A172 (cell line): ENCODE measurements at regions not wholly inside any gene's neighbourhood (a gene's known extent, or its start where the extent isn't known, plus 50 kb on each side); places are given as distances from the start of the nearest gene placed in this dataset.

Experiments used
- DNase-seq: peaks from one replicate; pipeline ENCODE4 v3.0.0-alpha.2; 2015; ENCODE audit warnings: low spot score

DNA sequence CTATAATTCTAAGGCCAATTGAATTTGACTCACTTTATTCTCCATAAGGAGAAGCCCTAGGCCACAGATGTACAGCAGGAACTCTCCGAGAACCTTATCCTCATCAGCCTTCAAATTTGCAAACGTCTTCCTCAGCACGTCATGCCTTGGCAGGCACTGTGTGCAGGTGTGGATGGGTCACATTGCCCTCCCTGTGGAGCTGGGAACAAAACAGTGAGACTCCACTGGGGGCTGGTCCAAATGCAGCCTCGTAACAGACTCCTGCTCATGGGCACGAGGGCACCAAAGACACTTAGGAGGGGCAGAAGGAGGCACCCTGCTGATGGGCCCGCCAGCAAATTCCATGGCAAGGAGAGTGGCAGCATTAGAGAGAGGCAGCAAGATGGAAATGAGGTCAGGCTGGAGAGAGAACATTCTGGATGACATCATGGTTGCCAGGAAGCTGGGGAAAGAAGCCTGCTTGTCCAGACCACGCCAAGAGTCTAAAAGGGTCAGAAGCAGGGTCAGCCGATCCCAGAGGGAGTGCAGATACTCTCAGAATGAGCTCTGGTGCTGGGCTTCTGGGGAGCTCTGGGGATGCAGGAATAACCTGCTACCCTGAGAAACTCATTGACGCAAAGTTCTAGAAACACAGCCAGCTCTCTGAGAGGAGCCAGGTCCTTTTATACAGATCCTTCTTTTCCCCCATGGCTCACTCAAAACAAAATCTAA, 242.2 kb downstream of the B3GLCT start:
- DNase-seq: no peak

DNA sequence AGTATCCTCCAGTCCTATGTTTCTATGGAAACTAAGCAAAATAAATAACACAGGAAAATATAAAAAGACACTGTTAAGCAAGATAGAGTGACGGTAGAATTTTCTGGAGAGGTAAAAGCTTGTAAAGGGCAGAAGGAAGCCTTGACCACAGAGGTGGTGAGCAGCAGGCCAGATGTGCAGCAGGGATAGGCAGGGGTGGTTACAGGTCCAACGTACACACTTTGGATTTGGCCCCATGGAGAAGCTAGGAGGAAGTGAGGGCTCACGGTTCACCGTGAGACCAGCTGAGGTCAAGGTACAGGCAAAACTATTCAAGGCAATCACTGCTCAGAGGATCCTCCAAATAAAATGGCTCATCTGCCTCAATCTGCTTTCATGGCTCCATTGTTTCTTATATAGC, 242.8 kb downstream of the B3GLCT start:
- no peak for DNase-seq

DNA sequence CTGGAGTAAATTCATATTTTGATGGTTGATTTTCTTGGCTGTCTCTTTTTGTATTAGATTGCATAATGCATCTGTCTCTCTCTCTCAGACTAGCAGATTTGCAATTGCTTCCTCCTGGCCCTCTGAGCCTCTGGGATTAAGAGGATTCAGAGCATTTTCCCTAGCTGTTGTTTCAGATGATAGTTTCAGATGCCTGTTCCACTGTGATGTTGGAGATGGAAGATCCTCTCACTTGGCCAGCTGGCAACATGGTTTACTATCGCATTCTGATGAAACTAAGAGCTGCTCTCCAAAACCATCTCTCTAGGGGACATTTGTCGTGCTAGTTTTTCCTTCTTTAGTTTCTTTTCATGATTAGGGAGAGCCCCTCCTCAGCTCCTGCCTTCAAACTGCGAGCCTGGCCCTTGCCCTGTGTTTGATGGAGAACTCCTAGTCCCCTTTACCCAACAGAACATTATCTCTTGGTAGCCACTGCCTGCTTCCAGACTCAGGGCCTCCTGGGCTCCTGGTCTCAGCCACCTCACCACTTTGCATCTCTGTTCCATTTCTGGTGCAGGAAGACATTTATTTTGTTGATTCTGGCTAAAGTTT, 244.6 kb downstream of the B3GLCT start:
- DNase-seq: no peak

DNA sequence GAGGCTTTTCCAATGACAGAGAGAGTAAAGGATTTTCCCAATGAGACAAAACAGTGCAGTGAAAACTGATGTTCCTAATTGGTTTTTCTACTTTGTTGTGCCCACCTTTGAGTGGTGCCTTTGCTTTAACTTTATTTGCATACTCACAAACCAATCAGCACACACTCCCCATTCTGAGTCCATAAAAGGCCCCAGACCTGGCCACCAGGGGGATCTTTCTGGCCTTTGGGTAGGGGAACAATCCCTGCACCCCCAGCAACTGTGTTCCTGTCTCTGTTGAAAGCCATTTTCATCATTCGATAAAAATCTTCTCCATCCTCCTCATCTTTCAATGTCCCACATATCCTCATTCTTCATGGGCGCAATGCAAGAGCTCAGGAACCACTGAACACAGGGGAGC, 252.8 kb downstream of the B3GLCT start:
- DNase-seq: no peak

DNA sequence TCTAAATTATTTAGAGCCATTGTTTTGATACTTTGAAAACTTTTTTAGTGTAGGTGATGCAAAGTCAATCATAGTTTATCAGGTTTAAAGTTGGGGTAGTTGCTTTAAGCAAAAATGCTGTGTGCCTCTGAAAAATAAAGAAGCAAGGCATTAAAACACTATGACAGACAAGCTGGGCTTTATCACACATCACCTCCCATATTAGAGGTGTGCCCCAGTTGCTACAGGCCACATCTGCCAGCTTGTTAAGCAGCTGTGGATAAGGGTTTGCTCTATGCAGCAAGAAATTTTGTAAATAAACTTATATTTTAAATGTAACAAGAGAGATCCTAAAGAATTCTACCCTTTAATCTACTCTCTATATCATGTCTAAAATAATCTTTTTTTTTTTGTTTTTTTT, 255.8 kb downstream of the B3GLCT start:
- no peak for DNase-seq

DNA sequence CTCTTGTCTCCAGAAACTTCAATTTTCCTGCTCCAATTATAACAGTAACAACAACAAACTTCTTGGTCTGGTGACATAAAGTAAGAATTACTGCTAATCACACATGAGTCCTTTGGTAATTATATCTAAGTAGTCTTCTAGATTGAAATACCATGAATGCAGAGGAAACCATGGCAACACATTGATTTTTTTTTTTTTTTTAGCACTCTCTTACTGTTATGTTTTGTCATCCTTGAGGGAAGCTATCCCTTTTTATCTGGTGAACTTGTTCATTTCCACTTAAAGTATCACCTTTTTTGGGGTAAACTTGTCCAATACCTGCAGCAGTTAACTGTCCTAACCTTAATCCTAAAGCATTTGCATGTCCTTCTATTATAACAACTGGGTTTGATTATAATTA, 256.3 kb downstream of the B3GLCT start:
- no peak for DNase-seq

DNA sequence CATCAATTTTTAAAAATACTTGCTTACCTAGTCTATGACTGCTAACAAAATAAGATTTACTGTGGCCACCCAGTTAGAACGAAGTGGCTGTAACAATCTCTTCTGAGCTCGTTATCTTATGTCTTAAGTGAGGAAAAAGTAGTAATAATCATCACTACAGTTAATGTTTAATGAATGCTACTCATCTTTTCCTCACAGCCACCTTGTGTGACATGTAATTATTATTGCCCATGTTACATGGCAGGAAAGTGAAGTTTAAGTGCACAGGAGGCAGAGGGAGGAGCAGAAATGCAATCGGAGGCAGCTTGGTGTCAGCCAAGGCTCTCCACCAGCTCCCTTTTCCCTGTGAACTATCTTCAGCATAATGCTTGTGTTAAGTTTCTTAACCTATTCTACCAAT, 260.3 kb downstream of the B3GLCT start:
- DNase-seq: no peak

DNA sequence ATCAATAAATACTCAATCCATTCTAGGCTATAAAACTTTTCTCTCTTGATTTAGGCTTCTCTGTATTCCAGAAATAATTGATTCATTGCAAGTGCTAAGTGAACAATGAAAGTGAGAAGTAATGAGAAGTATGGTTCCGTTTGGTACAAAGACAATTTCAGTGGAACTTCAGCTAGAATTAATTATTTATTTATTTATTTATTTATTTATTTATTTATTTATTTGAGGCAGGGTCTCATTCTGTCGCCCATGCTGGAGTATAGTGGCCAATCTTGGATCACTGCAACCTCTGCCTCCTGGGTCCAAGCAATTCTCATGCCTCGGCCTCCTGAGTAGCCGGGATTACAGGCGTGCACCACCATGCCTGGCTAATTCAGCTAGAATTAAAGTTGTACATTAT, 262.1 kb downstream of the B3GLCT start:
- DNase-seq: no peak

DNA sequence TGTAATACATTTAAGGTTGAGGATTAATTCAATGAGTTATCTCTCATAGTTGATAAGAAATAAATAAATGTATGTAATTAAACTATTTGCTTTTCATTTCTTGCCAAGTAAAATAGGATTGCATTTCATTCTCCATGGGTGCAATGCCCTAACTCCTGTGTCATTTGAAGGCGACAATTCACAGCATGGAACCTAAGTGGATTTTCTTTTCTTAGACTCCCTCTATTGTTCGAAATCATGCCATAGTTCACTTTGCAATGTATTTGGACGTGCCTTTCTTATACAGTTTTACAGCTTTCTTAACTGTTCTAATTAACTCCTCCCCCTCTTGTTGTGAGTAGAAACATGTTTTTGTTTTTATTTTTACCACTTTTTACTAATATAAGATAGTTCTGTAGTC, 263.0 kb downstream of the B3GLCT start:
- DNase-seq: no peak

DNA sequence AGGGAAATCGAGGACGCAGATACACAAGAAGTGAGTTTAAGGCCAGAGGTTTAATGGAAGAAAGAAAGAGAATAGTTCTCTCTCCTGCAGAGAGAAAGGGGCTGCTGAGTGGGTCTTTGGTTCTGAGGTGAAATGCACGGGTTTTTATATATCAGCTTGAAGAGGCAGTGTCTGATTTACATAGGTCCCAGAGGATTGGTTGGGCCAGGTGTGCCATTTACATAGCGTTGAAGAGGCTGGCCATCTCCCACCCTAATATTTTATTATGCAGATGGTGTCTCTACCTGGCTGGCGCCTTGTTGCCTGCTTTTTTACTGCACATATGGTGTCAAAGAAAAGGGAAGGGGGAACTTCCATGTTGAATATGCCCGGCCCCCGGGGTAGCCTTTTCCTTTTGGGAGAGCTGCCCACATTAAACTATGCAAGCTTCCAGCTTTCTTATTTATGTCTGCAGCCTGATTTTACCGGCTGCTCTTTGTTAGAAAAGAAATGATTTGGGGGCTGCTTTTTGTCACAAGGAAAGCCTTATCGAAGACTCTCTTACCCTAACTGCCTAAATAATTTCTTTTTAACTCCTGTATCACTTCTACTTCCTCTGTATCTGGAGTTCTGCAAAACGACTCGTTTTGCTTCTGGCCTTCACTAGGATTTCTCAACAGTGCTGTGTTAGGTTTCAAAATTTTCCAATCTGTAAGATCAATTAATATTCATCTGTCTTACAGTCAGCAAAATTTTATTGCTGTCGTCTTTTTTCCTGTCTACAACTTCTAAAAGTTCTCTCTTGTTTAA, 268.5 kb downstream of the B3GLCT start:
- DNase-seq: no peak

DNA sequence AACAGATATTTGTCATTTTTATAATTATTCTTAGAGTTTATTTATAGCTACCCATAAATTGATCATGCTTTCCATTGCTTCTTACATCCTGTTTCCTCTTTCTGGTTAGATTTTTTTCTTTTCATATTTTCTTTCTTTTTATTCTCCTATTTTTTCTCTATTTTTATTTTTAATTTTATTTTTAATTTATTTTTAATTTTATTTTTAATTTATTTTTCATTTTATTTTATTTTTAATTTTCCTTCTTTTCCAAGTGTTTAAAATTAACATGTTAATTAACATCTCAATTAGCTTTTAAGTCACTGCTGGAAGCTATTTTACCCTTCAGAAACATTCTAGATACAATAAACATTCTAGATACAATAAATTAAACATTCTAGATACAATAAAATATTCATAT, 269.6 kb downstream of the B3GLCT start:
- no peak for DNase-seq

DNA sequence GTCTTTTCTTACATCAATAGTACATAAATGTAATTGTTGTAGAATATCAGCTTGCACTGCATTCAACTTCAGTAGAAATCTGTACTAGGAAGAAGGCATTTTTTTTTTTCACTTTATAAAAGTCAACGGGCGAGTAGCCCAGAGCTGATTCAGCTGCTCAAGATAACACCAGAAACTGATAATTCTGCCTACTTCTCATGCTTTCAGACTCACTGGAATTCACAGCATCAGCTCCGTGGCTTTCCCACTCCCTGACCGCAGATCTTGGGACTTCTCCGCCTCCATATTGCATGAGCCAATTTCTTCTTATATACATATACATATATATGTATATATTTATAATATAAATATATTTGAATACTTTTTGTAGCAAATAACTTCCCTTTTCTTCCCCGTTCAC, 263.1 kb upstream of the RXFP2 start:
- peak; percentile 51 for DNase-seq

DNA sequence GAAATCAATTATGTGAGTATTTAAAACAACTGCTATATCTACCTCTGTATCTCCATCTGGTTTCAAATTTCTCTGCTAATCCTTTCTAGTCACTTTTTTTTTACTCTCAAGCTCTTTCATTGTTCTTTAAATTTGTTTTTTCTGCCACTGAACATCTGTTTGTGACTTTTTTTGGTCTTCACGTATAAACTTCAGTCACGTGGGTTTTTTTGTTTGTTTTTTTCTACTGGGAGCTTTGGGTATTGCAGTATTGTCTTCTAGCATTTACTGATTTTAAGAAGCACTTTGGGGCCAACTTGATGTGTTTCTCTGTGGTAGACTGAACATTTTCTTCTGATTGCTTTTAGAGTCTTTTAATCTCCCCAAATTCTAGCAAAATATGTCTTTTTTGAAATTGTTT, 262.6 kb upstream of the RXFP2 start:
- DNase-seq: no peak

DNA sequence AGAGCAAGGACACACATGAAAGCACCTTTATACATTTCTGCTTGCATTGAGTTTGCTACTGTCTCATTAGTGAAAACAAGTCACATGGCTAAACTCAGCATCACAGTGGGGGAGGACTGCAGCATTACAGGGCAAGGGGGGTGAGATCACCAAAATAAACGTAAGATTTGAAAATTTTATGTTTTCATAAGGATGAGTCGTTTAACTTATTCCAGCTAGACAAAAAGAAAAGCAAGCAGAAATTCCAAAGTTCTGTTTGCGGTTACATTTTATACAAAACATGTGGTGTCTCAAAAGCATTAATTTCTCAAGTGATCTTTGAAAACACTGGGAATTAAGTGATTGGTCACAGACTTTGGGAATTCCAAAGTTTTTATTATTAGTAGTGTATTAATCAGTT, 261.4 kb upstream of the RXFP2 start:
- DNase-seq: no peak

DNA sequence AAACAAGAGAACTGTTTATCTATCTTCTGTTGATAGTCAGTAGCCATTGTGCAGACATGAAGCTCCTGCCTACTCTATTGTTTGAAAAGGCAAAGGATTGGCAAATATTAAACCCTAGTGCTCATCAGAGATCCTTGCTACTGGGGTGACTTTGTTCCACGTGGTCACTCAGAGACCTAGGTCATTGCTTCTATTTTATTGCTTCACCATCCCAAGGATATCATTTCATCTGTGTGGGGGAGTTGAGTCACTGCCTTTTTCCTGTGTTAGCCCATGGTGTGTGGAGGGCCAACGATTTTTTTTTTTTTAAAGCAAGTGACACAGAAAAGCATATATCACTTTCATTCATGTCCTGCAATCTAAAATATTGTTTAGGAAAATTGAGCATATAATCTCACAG, 254.1 kb upstream of the RXFP2 start:
- no peak for DNase-seq

DNA sequence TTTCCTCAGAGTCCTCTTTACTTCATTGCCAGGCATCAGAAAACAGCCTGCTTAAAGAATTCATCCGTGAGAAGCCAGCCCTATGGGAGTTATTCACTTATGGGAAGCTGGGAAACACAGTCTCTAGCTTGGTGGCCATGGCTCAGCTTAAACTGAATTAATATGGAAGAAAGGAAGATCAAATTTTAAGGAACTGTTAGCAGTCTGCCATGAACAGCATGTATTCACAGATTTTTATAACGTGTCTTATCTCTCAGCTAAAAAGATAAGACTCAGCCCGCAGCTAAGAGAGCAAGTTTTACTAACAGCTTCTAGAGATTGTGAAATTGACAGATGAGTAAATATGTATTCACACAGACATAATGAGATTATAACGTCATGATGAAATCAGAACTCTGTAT, 253.7 kb upstream of the RXFP2 start:
- no peak for DNase-seq

DNA sequence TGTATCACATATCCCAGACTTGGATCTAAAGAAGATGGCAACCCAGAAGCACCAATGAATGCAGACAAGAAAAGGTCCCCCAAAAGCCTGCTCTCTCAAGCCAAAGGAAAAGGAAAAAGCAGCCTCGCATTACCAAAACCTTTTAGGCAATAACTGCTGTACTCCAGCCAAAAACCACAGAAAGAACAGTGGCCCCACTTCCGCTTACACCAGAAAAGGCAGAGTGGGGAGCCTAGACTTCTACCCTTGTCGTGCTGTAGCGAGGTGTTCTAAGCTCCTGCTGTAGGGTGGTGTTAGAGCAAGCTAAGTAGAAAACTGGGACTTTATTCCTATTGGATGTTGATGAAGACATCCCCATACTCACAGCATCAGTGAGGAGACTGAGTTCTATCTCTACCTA, 244.0 kb upstream of the RXFP2 start:
- DNase-seq: no peak

DNA sequence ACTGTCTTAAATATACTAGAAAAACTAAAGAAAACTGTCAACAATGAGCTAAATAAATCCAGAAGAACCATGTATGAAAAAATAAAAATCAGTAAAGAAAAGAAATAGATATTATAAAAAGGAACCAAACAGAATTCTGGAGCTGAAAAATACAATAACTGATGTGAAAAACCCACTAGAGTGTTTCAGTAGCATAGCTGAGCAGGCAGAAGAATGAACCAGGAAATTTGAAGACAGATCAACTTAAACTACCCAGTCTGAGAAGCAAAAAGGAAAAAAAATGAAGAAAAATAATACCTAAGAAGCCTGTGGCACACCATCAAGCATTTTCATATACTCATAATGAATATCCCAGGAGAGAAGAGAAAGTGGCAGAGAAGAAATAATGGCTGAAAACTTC, 240.1 kb upstream of the RXFP2 start:
- no peak for DNase-seq

DNA sequence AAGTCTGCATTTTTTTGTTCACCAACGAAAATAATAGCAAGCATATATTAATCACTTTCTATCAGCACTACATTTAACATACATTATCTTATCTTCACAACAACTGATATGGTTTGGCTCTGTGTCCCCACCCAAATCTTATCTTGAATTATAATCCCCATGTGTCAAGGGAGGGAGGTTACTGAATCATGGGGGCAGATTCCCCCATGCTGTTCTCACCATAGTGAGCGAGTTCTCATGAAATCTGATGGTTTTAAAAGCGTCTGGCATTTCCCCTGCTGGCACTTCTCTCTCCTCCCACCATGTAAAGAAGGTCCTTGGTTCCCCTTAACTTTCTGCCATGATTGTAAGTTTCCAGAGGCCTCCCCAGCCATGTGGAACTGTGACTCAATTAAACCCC, 235.7 kb upstream of the RXFP2 start:
- DNase-seq: no peak

DNA sequence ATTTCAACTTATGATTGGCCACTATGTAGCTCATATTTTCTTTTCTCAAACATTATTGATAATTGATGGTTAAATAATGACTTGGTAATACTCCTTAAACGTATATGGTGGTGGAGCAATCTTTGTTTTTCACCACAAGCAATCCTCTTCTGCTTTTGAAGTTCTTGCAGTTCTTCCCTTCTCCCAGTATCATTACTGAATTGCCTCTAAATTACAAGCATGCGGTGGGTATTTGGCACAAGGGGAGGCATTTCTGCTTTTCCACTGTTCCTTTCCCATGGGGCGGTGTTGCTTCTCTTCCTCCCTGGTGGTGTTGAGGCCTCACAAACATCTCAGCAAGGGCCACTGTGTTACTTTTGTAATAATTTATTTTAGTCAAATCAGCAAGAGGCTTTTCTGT, 234.4 kb upstream of the RXFP2 start:
- DNase-seq: no peak

DNA sequence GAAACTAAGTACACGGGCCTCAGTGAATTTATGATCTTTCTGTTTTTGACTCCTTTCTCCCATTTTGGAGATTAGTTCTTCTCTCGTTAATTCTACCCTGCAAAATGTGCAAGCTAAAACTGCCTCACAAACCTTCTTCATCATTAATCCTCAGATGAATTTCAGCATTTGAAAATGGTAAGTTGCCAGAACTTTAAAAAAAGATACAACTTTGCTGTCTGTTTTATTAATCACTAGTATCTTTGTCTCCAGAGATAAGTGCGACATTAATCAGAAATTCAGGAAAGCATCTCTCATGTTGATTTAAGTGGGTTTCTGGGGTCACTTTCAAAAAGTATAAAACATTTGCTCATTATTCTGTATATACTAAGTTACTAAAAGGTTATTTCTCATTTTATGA, 227.0 kb upstream of the RXFP2 start:
- DNase-seq: no peak

DNA sequence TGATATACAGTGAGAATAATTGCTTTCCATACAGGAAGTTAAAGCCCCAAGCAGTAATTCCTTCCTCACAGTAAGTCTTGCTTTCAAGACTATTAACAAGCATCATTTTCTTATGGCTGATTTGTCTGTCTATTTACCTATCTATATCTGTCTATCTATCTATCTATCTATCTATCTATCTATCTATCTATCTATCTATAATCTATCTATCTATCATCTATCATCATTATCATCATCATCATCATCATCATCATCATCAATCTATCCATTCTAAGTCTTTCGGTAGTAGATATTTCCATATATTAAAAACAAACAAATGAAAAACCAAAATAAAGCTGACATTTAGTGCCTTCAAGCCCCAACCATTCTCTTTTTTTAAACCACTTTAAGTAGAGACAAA, 224.4 kb upstream of the RXFP2 start:
- no peak for DNase-seq

DNA sequence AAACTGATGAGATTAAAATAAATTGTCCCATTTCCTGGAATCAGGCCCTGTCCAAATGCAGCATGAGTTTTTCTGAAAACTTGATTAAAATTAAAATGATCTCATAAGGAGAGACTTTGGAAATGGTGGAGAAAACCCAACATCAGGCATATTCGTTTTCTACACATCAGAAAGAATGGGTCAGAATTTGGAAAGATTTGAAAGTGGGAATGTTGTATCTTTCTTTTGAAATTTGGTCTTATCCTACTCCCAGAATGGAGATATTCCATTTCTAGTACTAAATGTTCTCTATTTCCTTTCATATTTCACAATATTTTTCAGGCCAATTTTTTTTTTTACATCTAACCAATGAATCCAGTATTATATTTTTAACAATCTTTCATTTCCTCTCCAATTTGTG, 223.9 kb upstream of the RXFP2 start:
- no peak for DNase-seq
